ENCODE measurements at regions not wholly inside any gene's neighbourhood (a gene's known extent, or its start where the extent isn't known, plus 50 kb on each side); places are given as distances from the start of the nearest gene placed in this dataset.

DNA sequence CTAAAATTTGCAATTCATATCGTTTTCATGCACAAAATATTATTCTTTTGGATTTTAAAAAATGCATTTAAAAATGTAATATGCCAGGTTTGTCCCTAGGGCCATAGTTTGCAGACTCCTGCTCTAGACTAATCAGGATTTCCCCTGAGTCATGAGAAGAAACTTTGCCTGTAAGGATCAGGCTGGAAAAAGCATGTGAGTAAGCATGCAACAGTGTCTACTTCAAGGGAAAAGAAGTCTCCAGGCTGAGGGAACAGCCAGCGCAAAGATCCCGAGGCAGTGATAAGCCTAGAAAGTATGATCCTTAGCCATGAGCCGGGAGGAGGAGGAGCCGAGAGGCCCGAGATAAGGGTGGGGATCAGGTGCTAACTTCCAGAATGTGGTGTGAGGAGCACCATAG lies 382.8 kb upstream of the CFAP20DC start:
- Histone ChIP-seq H3K4me1 (ENCODE audit: control insufficient read depth, insufficient read depth, low read length) (no peaks in the 10 kb centered on the region), H3K4me3 (ENCODE audit: low read length) (no peak overlapping the region), H3K27me3 (ENCODE audit: control insufficient read depth, insufficient read depth, low read length) (peaks cover 3% of the 10 kb centered on the region), H3K27ac (ENCODE audit: low read length) (no peak overlapping the region), H3K9me3 (ENCODE audit: control insufficient read depth, low read depth, low read length) (no peaks in the 10 kb centered on the region), H3K36me3 (ENCODE audit: control insufficient read depth, insufficient read depth, low read length) (no peaks in the 10 kb centered on the region)
- DNase-seq: no peak
- WGBS (ENCODE audit: insufficient coverage, low lambda C conversion rate): no CpG with 5 or more reads among the region's 6 CpGs

GRCh38 chr3:59430341-59430740 lies 380.5 kb upstream of the CFAP20DC start:
- no CpG with 5 or more reads among the region's 7 CpGs for WGBS (ENCODE audit: insufficient coverage, low lambda C conversion rate)
- Histone ChIP-seq H3K9me3 (ENCODE audit: control insufficient read depth, low read depth, low read length) (no peaks in the 10 kb centered on the region), H3K4me1 (ENCODE audit: control insufficient read depth, insufficient read depth, low read length) (no peaks in the 10 kb centered on the region), H3K27ac (ENCODE audit: low read length) (no peak overlapping the region), H3K4me3 (ENCODE audit: low read length) (no peak overlapping the region), H3K27me3 (ENCODE audit: control insufficient read depth, insufficient read depth, low read length) (peaks cover 12% of the 10 kb centered on the region), H3K36me3 (ENCODE audit: control insufficient read depth, insufficient read depth, low read length) (no peaks in the 10 kb centered on the region)
- no peak for DNase-seq

DNA sequence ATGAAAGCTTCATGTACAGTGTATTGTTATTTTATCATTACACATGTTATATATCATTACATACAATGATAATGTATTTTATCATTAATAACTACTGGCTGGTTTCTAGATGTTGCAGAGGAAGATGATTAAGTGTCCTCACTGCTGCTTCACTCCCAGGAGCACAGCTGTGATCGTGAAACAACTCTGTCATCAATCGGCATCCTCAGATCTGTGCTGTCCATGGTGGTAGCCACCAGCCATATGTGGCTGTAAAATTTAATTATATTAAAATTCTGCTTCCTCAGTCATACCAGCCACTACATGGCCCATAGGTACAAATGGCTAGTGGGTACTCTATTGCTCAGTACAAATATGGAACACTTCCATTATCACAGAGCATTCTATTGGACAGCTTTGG lies 379.4 kb upstream of the CFAP20DC start:
- no peaks in the 10 kb centered on the region for H3K4me1 ChIP-seq (ENCODE audit: control insufficient read depth, insufficient read depth, low read length)
- no peaks in the 10 kb centered on the region for H3K36me3 ChIP-seq (ENCODE audit: control insufficient read depth, insufficient read depth, low read length)
- peaks cover 13% of the 10 kb centered on the region for H3K27me3 ChIP-seq (ENCODE audit: control insufficient read depth, insufficient read depth, low read length)
- H3K27ac ChIP-seq (ENCODE audit: low read length): no peak overlapping the region
- no CpG with 5 or more reads among the region's 2 CpGs for WGBS (ENCODE audit: insufficient coverage, low lambda C conversion rate)
- no peaks in the 10 kb centered on the region for H3K9me3 ChIP-seq (ENCODE audit: control insufficient read depth, low read depth, low read length)
- no peak overlapping the region for H3K4me3 ChIP-seq (ENCODE audit: low read length)
- DNase-seq: no peak

GRCh38 chr3:59426821-59427565 lies 377.2 kb upstream of the CFAP20DC start:
- Histone ChIP-seq H3K4me1 (ENCODE audit: control insufficient read depth, insufficient read depth, low read length) (no peaks in the 10 kb centered on the region), H3K27me3 (ENCODE audit: control insufficient read depth, insufficient read depth, low read length) (peaks cover 10% of the 10 kb centered on the region), H3K4me3 (ENCODE audit: low read length) (no peak overlapping the region), H3K9me3 (ENCODE audit: control insufficient read depth, low read depth, low read length) (no peaks in the 10 kb centered on the region), H3K27ac (ENCODE audit: low read length) (no peak overlapping the region), H3K36me3 (ENCODE audit: control insufficient read depth, insufficient read depth, low read length) (no peaks in the 10 kb centered on the region)
- DNase-seq: no peak
- no CpG with 5 or more reads among the region's 10 CpGs for WGBS (ENCODE audit: insufficient coverage, low lambda C conversion rate)

DNA sequence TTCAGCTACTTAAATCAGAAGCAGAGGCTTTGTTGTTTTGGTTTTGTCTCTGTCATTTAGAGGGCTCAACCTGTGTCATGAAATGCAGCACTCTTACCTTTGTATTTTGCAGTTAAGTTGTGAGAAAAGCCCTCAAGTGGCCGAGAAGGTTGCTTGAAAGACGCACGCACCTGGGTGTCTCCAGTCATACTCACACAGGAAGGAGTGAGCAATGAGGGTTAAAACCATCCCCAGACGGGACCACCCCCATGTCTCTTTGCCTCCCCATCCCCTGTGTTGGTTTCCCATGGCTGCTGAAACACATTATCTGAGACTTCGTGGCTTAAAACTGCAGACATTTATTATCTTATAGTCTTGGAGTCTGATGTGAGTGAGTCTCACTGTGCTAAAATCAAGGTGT lies 376.1 kb upstream of the CFAP20DC start:
- DNase-seq: no peak
- Histone ChIP-seq H3K9me3 (ENCODE audit: control insufficient read depth, low read depth, low read length) (no peaks in the 10 kb centered on the region), H3K27me3 (ENCODE audit: control insufficient read depth, insufficient read depth, low read length) (peaks cover 10% of the 10 kb centered on the region), H3K4me3 (ENCODE audit: low read length) (no peak overlapping the region), H3K4me1 (ENCODE audit: control insufficient read depth, insufficient read depth, low read length) (no peaks in the 10 kb centered on the region), H3K27ac (ENCODE audit: low read length) (no peak overlapping the region), H3K36me3 (ENCODE audit: control insufficient read depth, insufficient read depth, low read length) (no peaks in the 10 kb centered on the region)
- no CpG with 5 or more reads among the region's 5 CpGs for whole genome bisulfite sequencing (ENCODE audit: insufficient coverage, low lambda C conversion rate)

GRCh38 chr3:59425371-59425770 lies 375.5 kb upstream of the CFAP20DC start:
- no peaks in the 10 kb centered on the region for H3K4me1 ChIP-seq (ENCODE audit: control insufficient read depth, insufficient read depth, low read length)
- no peak overlapping the region for H3K27ac ChIP-seq (ENCODE audit: low read length)
- H3K9me3 ChIP-seq (ENCODE audit: control insufficient read depth, low read depth, low read length): no peaks in the 10 kb centered on the region
- H3K36me3 ChIP-seq (ENCODE audit: control insufficient read depth, insufficient read depth, low read length): no peaks in the 10 kb centered on the region
- WGBS (ENCODE audit: insufficient coverage, low lambda C conversion rate): 10% methylated on average over 2 of the region's 8 CpGs
- DNase-seq: no peak
- H3K4me3 ChIP-seq (ENCODE audit: low read length): no peak overlapping the region
- peaks cover 10% of the 10 kb centered on the region for H3K27me3 ChIP-seq (ENCODE audit: control insufficient read depth, insufficient read depth, low read length)

- H3K27me3 ChIP-seq (ENCODE audit: control insufficient read depth, insufficient read depth, low read length): peaks cover 10% of the 10 kb centered on the region
- WGBS (ENCODE audit: insufficient coverage, low lambda C conversion rate): no CpG with 5 or more reads among the region's 10 CpGs
- H3K36me3 ChIP-seq (ENCODE audit: control insufficient read depth, insufficient read depth, low read length): no peaks in the 10 kb centered on the region
- H3K27ac ChIP-seq (ENCODE audit: low read length): no peak overlapping the region
- no peak overlapping the region for H3K4me3 ChIP-seq (ENCODE audit: low read length)
- H3K9me3 ChIP-seq (ENCODE audit: control insufficient read depth, low read depth, low read length): no peaks in the 10 kb centered on the region
- H3K4me1 ChIP-seq (ENCODE audit: control insufficient read depth, insufficient read depth, low read length): no peaks in the 10 kb centered on the region
- no peak for DNase-seq
Measured at GRCh38 chr3:59424268-59425010, 374.6 kb upstream of the CFAP20DC start.

DNA sequence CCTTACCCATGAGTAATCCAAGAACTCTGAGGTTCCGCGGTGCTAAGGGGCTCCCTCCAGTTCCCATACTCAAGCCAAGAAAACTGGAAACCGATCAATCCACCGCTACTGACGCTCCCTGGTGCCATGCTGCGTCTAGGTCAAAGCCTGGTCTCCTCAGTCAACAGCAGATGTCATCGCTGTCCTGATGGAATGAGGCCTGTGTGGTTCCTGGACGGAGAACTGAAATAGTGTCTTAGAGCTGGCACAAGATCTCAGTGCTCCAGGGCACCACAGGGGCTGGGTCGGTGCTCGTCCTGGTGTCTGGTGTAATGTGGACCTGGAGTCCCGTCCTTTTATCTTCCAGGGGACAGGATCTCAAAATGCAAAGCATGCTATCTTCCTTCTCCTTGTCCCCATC lies 373.9 kb upstream of the CFAP20DC start:
- Histone ChIP-seq H3K9me3 (ENCODE audit: control insufficient read depth, low read depth, low read length) (no peaks in the 10 kb centered on the region), H3K27ac (ENCODE audit: low read length) (no peak overlapping the region), H3K27me3 (ENCODE audit: control insufficient read depth, insufficient read depth, low read length) (peaks cover 10% of the 10 kb centered on the region), H3K36me3 (ENCODE audit: control insufficient read depth, insufficient read depth, low read length) (no peaks in the 10 kb centered on the region), H3K4me1 (ENCODE audit: control insufficient read depth, insufficient read depth, low read length) (no peaks in the 10 kb centered on the region), H3K4me3 (ENCODE audit: low read length) (no peak overlapping the region)
- no peak for DNase-seq
- whole genome bisulfite sequencing (ENCODE audit: insufficient coverage, low lambda C conversion rate): no CpG with 5 or more reads among the region's 11 CpGs

GRCh38 chr3:59422312-59422711 lies 372.5 kb upstream of the CFAP20DC start:
- H3K27ac ChIP-seq (ENCODE audit: low read length): no peak overlapping the region
- H3K36me3 ChIP-seq (ENCODE audit: control insufficient read depth, insufficient read depth, low read length): no peaks in the 10 kb centered on the region
- WGBS (ENCODE audit: insufficient coverage, low lambda C conversion rate): 40% methylated on average over 2 of the region's 4 CpGs
- no peak for DNase-seq
- H3K9me3 ChIP-seq (ENCODE audit: control insufficient read depth, low read depth, low read length): no peaks in the 10 kb centered on the region
- peaks cover 10% of the 10 kb centered on the region for H3K27me3 ChIP-seq (ENCODE audit: control insufficient read depth, insufficient read depth, low read length)
- H3K4me1 ChIP-seq (ENCODE audit: control insufficient read depth, insufficient read depth, low read length): no peaks in the 10 kb centered on the region
- no peak overlapping the region for H3K4me3 ChIP-seq (ENCODE audit: low read length)

DNA sequence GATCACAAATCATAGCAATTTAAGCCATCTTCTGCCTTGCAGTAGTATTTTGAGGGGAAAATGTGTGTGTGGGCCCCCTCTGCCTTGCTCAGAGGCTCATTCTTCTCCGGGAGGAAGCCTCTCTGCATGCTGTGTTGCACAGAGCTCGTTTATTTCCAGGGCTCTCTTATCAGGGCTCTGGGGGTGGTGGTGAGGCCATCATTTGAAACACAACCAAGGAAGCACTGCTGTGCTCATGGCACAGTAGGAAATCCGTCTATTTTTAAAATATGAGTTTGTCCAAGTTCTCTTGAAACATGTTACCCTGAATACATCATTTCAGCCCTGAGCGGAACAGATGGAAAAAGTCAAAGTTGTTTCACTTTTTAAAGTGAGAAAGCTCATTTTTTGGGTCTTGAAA lies 369.0 kb upstream of the CFAP20DC start:
- H3K4me3 ChIP-seq (ENCODE audit: low read length): no peak overlapping the region
- no peaks in the 10 kb centered on the region for H3K36me3 ChIP-seq (ENCODE audit: control insufficient read depth, insufficient read depth, low read length)
- no peaks in the 10 kb centered on the region for H3K9me3 ChIP-seq (ENCODE audit: control insufficient read depth, low read depth, low read length)
- no peaks in the 10 kb centered on the region for H3K27me3 ChIP-seq (ENCODE audit: control insufficient read depth, insufficient read depth, low read length)
- no CpG with 5 or more reads among the region's 4 CpGs for WGBS (ENCODE audit: insufficient coverage, low lambda C conversion rate)
- DNase-seq: no peak
- H3K27ac ChIP-seq (ENCODE audit: low read length): no peak overlapping the region
- H3K4me1 ChIP-seq (ENCODE audit: control insufficient read depth, insufficient read depth, low read length): no peaks in the 10 kb centered on the region

DNA sequence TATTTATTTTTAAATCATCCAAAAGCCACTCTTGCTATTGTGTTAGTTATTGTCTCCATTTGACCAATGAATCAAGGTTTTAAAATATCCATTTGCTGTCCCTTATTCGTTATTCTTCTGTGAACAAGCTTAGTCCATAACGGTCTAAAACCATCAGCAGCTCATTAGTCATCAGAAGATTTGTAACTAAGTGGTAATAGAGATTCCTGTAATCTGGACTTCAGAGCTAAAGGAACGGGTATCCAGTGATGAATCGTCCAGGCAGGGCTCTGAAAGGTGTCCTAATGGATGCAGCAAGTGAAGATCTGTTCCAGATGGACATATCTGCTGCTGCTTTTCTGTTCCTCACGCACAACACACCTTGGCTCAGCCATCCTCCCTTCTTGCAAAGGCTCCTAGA lies 362.7 kb upstream of the CFAP20DC start:
- Histone ChIP-seq H3K27me3 (ENCODE audit: control insufficient read depth, insufficient read depth, low read length) (no peaks in the 10 kb centered on the region), H3K4me1 (ENCODE audit: control insufficient read depth, insufficient read depth, low read length) (no peaks in the 10 kb centered on the region), H3K9me3 (ENCODE audit: control insufficient read depth, low read depth, low read length) (no peaks in the 10 kb centered on the region), H3K36me3 (ENCODE audit: control insufficient read depth, insufficient read depth, low read length) (no peaks in the 10 kb centered on the region), H3K27ac (ENCODE audit: low read length) (no peak overlapping the region), H3K4me3 (ENCODE audit: low read length) (no peak overlapping the region)
- 100% methylated on average over 1 of the region's 5 CpGs for WGBS (ENCODE audit: insufficient coverage, low lambda C conversion rate)
- no peak for DNase-seq

Data from large intestine (tissue), 3 donors.